GM12892 (cell line): ENCODE measurements at regions not wholly inside any gene's neighbourhood (a gene's known extent, or its start where the extent isn't known, plus 50 kb on each side); places are given as distances from the start of the nearest gene placed in this dataset.

Experiments
- POLR2A ChIP-seq: IDR thresholded peaks from 2 replicates; pipeline ENCODE4 v1.6.1; 2011; ENCODE audit warnings: low read depth, low read length, control low read depth
- POLR2AphosphoS5 ChIP-seq: IDR thresholded peaks from 2 replicates; pipeline ENCODE4 v1.6.1; 2011; ENCODE audit warnings: low read depth, low read length, control low read depth

GRCh38 chr9:89862316-89862715 lies 257.5 kb downstream of the GADD45G start:
- TF ChIP-seq POLR2A (no peak), POLR2AphosphoS5 (no peak)
